Right lobe of liver (tissue), 6 donors: ENCODE measurements at regions not wholly inside any gene's neighbourhood (a gene's known extent, or its start where the extent isn't known, plus 50 kb on each side); places are given as distances from the start of the nearest gene placed in this dataset.
"Not testable (repeated sequence)": the region's sequence is repeated elsewhere in the genome, so short reads cannot be mapped to it uniquely, and the experiment has no call there.

Experiments used
- ATAC-seq, 4 donors: fragments of 200-7000 bp; cut with Tn5 transposase; one replicate each; pipeline ENCODE4 v1.9.1; 2020; ENCODE audit warnings: mild to moderate bottlenecking in 4 of 4, moderate library complexity in 4 of 4
- DNase-seq, 3 donors: peaks; one replicate each; pipeline ENCODE4 v3.0.0-alpha.2; 2020
- H3K27ac ChIP-seq, 3 donors: fragments of 200-600 bp; one replicate each; pipeline ENCODE4 v1.8.0; 2022
- H3K27me3 ChIP-seq, 2 donors: fragments of 200-600 bp; one replicate each; pipeline ENCODE4 v1.8.0; 2022
- H3K36me3 ChIP-seq, 4 donors: fragments of 200-600 bp; sonication (generic) in 1 of 4; one replicate each; pipeline versions ENCODE4 v1.5.1 to v1.8.0; 2017 to 2022; ENCODE audit warnings: control low read depth in 1 of 4
- H3K4me1 ChIP-seq, 4 donors: fragments of 200-600 bp; sonication (generic) in 1 of 4; one replicate each; pipeline versions ENCODE4 v1.5.1 to v1.8.0; 2017 to 2022; ENCODE audit warnings: control low read depth in 1 of 4
- H3K4me3 ChIP-seq, 3 donors: fragments of 200-600 bp; one replicate each; pipeline ENCODE4 v1.8.0; 2022
- H3K9me3 ChIP-seq, 4 donors: fragments of 200-600 bp; sonication (generic) in 1 of 4; one replicate each; pipeline versions ENCODE4 v1.5.1 to v1.8.0; 2017 to 2022; ENCODE audit warnings: control low read depth in 1 of 4
- POLR2A ChIP-seq: fragments of 450-650 bp; IDR thresholded peaks from one replicate; pipeline ENCODE4 v1.6.1; 2017; ENCODE audit warnings: antibody characterized with exemption, mild to moderate bottlenecking
- WGBS: methylation state at CpG from one replicate; pipeline ENCODE4 v1.1.6; 2018; ENCODE audit warnings: low coverage, low lambda C conversion rate; ENCODE audit not compliant: insufficient coverage; ENCODE audit errors: missing lambda C conversion rate; 5-methylcytosine and 5-hydroxymethylcytosine counted together
- intact Hi-C, 2 donors: fragments of 100-400 bp; cut with DNase I; formaldehyde crosslinking; loops; one replicate each; pipeline versions ENCODE4 v1.11.2 to v1.14.1; 2022
- TF ChIP-seq, protein P1 (sequence below), 4 donors: fragments of 200-600 bp in 3 of 4; fragments of 450-650 bp in 1 of 4; IDR thresholded peaks; one replicate each; pipeline versions ENCODE4 v1.5.1 to v1.8.0; 2016 to 2022; ENCODE audit warnings: antibody characterized with exemption in 4 of 4, mild to moderate bottlenecking in 2 of 4
- donor health status: DM: no; HTN: yes; CAD: no.
- donor health status: DM: no; HTN: no; CAD: no.
- donor health status: DM: no; HTN: no; CAD: no.
- donor health status: DM: no; HTN: yes; CAD: no.
- donor health status: DM: no; HTN: yes; CAD: no.

DNA sequence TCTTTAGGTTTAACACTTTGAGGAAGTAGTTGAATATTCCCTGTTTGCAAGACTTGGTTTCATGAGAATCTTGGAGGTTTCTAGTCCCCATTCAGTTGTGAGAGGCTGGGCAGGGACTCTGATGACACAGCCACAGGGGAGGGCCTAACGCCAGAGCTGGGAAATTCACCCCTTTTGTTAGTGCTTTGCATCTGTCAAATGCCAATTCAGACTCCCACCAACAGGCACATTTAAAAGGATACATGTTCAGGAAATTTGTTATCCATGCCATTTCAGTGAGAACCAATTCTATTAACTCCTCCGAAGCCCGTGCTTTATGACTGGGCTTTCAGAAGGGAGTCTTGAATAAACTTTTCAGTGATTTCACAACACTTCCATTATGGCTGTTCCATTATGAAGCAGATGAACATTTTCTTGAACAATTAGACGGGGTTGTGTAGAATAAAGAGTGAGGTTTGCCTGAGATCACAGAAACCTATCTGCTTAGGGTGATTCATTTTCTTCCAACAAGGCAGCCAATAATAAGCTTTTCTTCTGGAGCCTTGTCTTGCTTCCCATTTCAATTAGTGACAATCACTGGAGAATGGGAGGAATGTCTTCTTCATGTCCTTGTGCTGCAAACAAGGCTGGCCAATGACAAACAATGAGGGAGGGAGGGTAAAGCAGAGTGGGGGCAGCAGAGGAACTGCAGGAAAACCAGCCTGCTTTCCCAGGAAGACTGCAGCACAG lies 90.6 kb downstream of the SOX14 start:
- TF ChIP-seq, protein P1, sequence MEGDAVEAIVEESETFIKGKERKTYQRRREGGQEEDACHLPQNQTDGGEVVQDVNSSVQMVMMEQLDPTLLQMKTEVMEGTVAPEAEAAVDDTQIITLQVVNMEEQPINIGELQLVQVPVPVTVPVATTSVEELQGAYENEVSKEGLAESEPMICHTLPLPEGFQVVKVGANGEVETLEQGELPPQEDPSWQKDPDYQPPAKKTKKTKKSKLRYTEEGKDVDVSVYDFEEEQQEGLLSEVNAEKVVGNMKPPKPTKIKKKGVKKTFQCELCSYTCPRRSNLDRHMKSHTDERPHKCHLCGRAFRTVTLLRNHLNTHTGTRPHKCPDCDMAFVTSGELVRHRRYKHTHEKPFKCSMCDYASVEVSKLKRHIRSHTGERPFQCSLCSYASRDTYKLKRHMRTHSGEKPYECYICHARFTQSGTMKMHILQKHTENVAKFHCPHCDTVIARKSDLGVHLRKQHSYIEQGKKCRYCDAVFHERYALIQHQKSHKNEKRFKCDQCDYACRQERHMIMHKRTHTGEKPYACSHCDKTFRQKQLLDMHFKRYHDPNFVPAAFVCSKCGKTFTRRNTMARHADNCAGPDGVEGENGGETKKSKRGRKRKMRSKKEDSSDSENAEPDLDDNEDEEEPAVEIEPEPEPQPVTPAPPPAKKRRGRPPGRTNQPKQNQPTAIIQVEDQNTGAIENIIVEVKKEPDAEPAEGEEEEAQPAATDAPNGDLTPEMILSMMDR (IDR thresholded peaks at IDR 0.05): no peak
- TF ChIP-seq POLR2A: no peak
- 57% methylated on average over 4 of the region's 4 CpGs for WGBS
- H3K4me3 ChIP-seq: no peak overlapping the region
- H3K36me3 ChIP-seq: no peaks in the 10 kb centered on the region
- no peak for DNase-seq
- no peaks in the 10 kb centered on the region for H3K9me3 ChIP-seq
- H3K27me3 ChIP-seq: no peaks in the 10 kb centered on the region
- ATAC-seq: no peak
- no peaks in the 10 kb centered on the region for H3K4me1 ChIP-seq
- intact Hi-C loops: no loop called here
- no peak overlapping the region for H3K27ac ChIP-seq

DNA sequence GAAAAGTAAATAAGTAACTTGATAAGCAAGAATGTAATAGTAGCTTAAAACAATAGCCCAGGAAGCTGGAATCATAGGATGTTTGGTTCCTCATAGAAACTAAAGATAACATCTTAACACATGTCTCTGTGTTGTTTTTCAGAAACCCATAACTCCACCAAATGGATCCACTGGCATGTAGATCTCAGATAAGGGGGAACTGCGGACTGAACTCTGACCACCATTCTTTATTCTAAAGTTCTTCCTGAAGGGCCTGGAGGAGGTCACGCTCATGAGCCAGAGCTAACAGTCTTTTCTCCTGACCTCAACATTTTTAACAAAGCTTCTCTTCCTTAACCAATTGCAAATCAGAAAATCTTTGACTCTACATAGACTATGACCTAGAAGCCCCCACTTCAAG lies 101.9 kb downstream of the SOX14 start:
- WGBS: 24% methylated on average over 2 of the region's 2 CpGs
- Histone ChIP-seq H3K9me3 (no peaks in the 10 kb centered on the region), H3K27me3 (no peaks in the 10 kb centered on the region), H3K4me1 (no peaks in the 10 kb centered on the region), H3K4me3 (no peak overlapping the region), H3K36me3 (no peaks in the 10 kb centered on the region), H3K27ac (no peak overlapping the region)
- intact Hi-C loops: no loop called here
- DNase-seq (no peak), ATAC-seq (no peak)
- no peak for TF ChIP-seq POLR2A
- TF ChIP-seq, protein P1 (IDR thresholded peaks at IDR 0.05): no peak

DNA sequence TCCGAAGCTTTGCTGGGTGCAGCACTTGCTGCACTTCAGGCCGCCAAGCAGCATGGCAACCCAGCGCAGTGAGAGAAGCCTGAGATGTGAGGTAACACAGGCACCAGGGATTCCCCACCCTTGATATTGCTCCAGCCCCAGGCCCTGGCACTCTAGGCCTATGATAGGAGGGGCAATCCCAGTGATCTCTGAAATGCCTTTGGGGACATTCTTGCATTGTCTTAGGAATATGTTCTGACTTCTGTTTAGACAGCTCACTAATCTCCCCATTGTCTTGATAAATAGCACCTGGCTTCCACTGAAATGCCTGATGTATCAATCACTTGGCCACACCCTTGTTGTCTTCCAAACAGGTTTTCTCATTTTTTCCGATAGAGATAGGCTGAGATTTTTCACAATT lies 102.8 kb downstream of the SOX14 start:
- no peaks in the 10 kb centered on the region for H3K36me3 ChIP-seq
- intact Hi-C loops: no loop called here
- no peaks in the 10 kb centered on the region for H3K4me1 ChIP-seq
- ATAC-seq (no peak), DNase-seq (no peak)
- TF ChIP-seq, protein P1 (IDR thresholded peaks at IDR 0.05): no peak
- TF ChIP-seq POLR2A: no peak
- WGBS: 64% methylated on average over 3 of the region's 4 CpGs
- no peak overlapping the region for H3K4me3 ChIP-seq
- H3K27ac ChIP-seq: no peak overlapping the region
- H3K27me3 ChIP-seq: no peaks in the 10 kb centered on the region
- H3K9me3 ChIP-seq: no peaks in the 10 kb centered on the region

DNA sequence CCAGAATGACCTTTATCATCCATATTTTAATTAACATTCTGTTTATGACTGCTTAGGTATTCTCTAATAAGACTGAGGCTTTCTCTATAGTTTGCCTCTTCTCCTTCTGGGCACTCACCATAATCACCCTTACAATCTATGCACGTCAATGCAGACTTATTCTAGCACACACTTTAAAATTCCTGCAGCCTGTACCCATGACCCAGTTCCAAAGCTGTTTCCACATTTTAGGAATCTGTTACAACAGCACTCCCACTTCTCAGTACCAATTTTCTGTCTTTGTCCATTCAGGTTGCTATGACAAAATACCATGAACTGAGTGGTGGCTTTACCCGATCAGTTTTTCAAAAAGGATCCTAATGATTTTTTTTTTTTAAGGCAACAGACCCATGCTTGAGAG lies 103.5 kb downstream of the SOX14 start:
- no peak for ATAC-seq
- H3K27ac ChIP-seq: no peak overlapping the region
- TF ChIP-seq, protein P1 (IDR thresholded peaks at IDR 0.05): no peak
- no peak for TF ChIP-seq POLR2A
- H3K4me1 ChIP-seq: no peaks in the 10 kb centered on the region
- WGBS: 91% methylated on average over 2 of the region's 2 CpGs
- DNase-seq: no peak
- H3K4me3 ChIP-seq: no peak overlapping the region
- intact Hi-C loops: no loop called here
- H3K9me3 ChIP-seq: no peaks in the 10 kb centered on the region
- no peaks in the 10 kb centered on the region for H3K27me3 ChIP-seq
- no peaks in the 10 kb centered on the region for H3K36me3 ChIP-seq

DNA sequence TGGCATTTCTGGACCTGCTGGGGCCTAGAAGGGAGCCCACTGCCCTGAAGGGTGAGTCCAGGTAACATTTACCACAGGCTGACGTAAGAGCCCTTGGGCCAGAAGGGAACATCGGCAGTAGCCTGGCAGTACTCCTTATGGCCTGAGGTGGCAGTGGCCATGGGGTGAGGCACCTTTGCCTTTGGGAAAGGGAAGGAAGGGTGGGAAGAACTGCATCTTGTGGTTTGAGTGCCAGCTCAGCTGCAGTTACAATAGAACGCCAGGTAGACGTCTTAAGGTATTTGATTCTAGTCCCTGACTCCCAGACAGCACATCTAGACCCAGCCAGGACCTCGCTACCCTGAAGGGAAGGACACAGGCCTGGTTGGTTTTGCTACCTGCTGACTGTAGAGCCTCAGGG lies 104.9 kb downstream of the SOX14 start:
- DNase-seq: no peak

DNA sequence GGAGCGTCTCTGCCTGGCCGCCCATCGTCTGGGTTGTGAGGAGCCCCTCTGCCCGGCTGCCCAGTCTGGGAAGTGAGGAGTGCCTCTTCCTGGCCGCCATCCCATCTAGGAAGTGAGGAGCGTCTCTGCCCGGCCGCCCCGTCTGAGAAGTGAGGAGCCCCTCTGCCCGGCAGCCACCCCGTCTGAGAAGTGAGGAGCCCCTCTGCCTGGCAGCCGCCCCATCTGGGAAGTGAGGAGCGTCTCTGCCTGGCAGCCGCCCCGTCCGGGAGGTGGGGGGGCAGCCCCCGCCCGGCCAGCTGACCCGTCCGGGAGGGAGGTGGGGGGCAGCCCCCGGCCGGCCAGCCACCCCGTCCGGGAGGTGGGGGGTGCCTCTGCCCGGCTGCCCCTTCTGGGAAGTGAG lies 108.5 kb downstream of the SOX14 start:
- H3K4me1 ChIP-seq, H3K27ac ChIP-seq, ATAC-seq, DNase-seq, H3K9me3 ChIP-seq, H3K4me3 ChIP-seq, H3K27me3 ChIP-seq, intact Hi-C loops, H3K36me3 ChIP-seq: not testable (repeated sequence)
- WGBS: 94% methylated on average over 5 of the region's 25 CpGs

More for the DNA sequence above, 104.9 kb downstream of the SOX14 start:
- no peaks in the 10 kb centered on the region for H3K4me1 ChIP-seq
- TF ChIP-seq, protein P1 (IDR thresholded peaks at IDR 0.05): no peak
- no peak for TF ChIP-seq POLR2A
- no peak overlapping the region for H3K27ac ChIP-seq
- ATAC-seq: no peak
- intact Hi-C loops: no loop called here
- H3K27me3 ChIP-seq: no peaks in the 10 kb centered on the region
- no peak overlapping the region for H3K4me3 ChIP-seq
- whole genome bisulfite sequencing: 90% methylated on average over 2 of the region's 5 CpGs
- H3K36me3 ChIP-seq: no peaks in the 10 kb centered on the region
- H3K9me3 ChIP-seq: no peaks in the 10 kb centered on the region

DNA sequence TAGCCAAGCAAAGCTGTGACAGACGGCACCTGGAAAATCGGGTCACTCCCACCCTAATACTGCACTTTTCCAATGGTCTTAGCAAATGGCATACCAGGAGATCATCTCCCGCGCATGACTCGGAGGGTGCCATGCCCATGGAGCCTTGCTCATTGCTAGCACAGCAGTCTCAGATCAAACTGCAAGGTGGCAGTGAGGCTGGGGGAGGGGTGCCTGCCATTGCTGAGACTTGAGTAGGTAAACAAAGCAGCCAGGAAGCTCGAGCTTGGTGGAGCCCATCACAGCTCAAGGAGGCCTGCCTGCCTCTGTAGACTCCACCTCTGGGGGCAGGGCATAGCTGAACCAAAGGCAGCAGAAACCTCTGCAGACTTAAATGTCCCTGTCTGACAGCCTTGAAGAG lies 113.1 kb upstream of the CLDN18 start:
- H3K4me3 ChIP-seq, H3K27me3 ChIP-seq, H3K9me3 ChIP-seq, H3K27ac ChIP-seq, intact Hi-C loops, H3K4me1 ChIP-seq, ATAC-seq, H3K36me3 ChIP-seq, DNase-seq: not testable (repeated sequence)
- 50% methylated on average over 6 of the region's 6 CpGs for WGBS
